ENCODE measurements at regions not wholly inside any gene's neighbourhood (a gene's known extent, or its start where the extent isn't known, plus 50 kb on each side); places are given as distances from the start of the nearest gene placed in this dataset.

DNA sequence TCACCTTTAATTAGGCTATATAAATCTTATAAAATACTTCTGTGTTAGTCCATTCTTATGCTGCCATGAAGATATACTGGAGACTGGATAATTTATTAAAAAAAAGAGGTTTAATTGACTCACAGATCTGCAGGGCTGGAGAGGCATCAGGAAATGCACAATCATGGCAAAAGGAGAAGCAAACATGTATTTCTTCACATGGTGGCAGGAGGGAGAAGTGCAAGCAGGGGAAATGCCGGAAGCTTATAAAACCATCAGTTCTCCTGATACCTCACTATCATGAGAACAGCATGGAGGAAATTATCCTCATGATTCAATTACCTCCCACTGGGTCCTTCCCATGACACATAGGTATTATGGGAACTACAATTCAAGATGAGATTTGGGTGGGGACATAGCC lies 504.4 kb downstream of the RIT2 start:
- no peaks in the 10 kb centered on the region for H3K36me3 ChIP-seq (ENCODE audit: control insufficient read depth, insufficient read depth, low read length)
- TF ChIP-seq WHSC1 (IDR thresholded peaks at IDR 0.05; ENCODE audit: low read length) (no peak), MTA2 (IDR thresholded peaks at IDR 0.05; ENCODE audit: low read depth) (no peak), RB1 (IDR thresholded peaks at IDR 0.05; ENCODE audit: low read depth) (no peak), BRCA1 (IDR thresholded peaks at IDR 0.05) (no peak), BRCA1 (CRISPR knock-in tag; IDR thresholded peaks at IDR 0.05) (no peak), ARNT (IDR thresholded peaks at IDR 0.05) (no peak), ETV5 (CRISPR knock-in tag; IDR thresholded peaks at IDR 0.05; ENCODE audit: low read depth) (no peak), KAT8 (IDR thresholded peaks at IDR 0.05; ENCODE audit: low read depth) (no peak), PHF20 (IDR thresholded peaks at IDR 0.05; ENCODE audit: partially characterized antibody) (no peak), ZNF224 (CRISPR knock-in tag; IDR thresholded peaks at IDR 0.05) (no peak)
- TF ChIP-seq, protein P1, sequence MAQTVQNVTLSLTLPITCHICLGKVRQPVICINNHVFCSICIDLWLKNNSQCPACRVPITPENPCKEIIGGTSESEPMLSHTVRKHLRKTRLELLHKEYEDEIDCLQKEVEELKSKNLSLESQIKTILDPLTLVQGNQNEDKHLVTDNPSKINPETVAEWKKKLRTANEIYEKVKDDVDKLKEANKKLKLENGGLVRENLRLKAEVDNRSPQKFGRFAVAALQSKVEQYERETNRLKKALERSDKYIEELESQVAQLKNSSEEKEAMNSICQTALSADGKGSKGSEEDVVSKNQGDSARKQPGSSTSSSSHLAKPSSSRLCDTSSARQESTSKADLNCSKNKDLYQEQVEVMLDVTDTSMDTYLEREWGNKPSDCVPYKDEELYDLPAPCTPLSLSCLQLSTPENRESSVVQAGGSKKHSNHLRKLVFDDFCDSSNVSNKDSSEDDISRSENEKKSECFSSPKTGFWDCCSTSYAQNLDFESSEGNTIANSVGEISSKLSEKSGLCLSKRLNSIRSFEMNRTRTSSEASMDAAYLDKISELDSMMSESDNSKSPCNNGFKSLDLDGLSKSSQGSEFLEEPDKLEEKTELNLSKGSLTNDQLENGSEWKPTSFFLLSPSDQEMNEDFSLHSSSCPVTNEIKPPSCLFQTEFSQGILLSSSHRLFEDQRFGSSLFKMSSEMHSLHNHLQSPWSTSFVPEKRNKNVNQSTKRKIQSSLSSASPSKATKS (CRISPR knock-in tag; IDR thresholded peaks at IDR 0.05) = no peak
- TF ChIP-seq, protein P2, sequence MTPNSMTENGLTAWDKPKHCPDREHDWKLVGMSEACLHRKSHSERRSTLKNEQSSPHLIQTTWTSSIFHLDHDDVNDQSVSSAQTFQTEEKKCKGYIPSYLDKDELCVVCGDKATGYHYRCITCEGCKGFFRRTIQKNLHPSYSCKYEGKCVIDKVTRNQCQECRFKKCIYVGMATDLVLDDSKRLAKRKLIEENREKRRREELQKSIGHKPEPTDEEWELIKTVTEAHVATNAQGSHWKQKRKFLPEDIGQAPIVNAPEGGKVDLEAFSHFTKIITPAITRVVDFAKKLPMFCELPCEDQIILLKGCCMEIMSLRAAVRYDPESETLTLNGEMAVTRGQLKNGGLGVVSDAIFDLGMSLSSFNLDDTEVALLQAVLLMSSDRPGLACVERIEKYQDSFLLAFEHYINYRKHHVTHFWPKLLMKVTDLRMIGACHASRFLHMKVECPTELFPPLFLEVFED (CRISPR knock-in tag; conservative IDR thresholded peaks at IDR 0.05) = no peak
- H3K9me1 ChIP-seq (ENCODE audit: control insufficient read depth, insufficient read depth, low read length) = no peaks in the 10 kb centered on the region
- no peaks in the 10 kb centered on the region for H4K20me1 ChIP-seq (replicated peaks; ENCODE audit: control insufficient read depth, insufficient read depth, low read length)
- no CpG with 5 or more reads among the region's 1 CpG for WGBS (ENCODE audit: insufficient coverage, low coverage, missing lambda C conversion rate)
- intact Hi-C loops (cut with micrococcal nuclease) (no loop called here), in situ Hi-C loops (cut with MboI) (no loop called here)
- no peaks in the 10 kb centered on the region for H3K4me1 ChIP-seq (replicated peaks in 1 of 2; ENCODE audit: control insufficient read depth in 2 of 2, insufficient read depth in 2 of 2, low read length in 2 of 2)
- H3K4me3 ChIP-seq = no peak overlapping the region
- no peak for DNase-seq (ENCODE audit: extremely low read depth in 1 of 4, low spot score in 3 of 4)
- H3K79me2 ChIP-seq (ENCODE audit: control insufficient read depth, insufficient read depth, low read length) = no peaks in the 10 kb centered on the region
- H3K27me3 ChIP-seq (ENCODE audit: control insufficient read depth in 2 of 2, insufficient read depth in 2 of 2, low read length in 2 of 2) = no peaks in the 10 kb centered on the region
- no peak overlapping the region for H3K9ac ChIP-seq (ENCODE audit: insufficient read depth in 1 of 2, low read depth in 2 of 2, low read length in 2 of 2)
- no peaks in the 10 kb centered on the region for H3K9me3 ChIP-seq (replicated peaks; ENCODE audit: control insufficient read depth, insufficient read depth, low read depth, low read length)
- BruUV-seq (replicated peaks) = no TSS peak
- no peak overlapping the region for H3K4me2 ChIP-seq (ENCODE audit: insufficient read depth, low read length)
- no peak overlapping the region for H2AFZ ChIP-seq (ENCODE audit: low read depth, low read length)
- no peak for ATAC-seq
- ChIA-PET CTCF (ENCODE audit: low intra/inter-chr PET ratio) (no interaction called here), POLR2A (no interaction called here)
- no peak for FAIRE-seq
- no peak overlapping the region for H3K27ac ChIP-seq (ENCODE audit: extremely low read depth, low read depth, low read length)
